D721Med (cell line): ENCODE measurements at regions not wholly inside any gene's neighbourhood (a gene's known extent, or its start where the extent isn't known, plus 50 kb on each side); places are given as distances from the start of the nearest gene placed in this dataset.
A peak's percentile ranks its signal among the peaks of the same experiment; 100 is the strongest.

ENCODE experiments used
- DNase-seq: peaks from one replicate; pipeline ENCODE4 v3.0.0; 2011; ENCODE audit warnings: low spot score; ENCODE audit not compliant: insufficient read length
- FAIRE-seq: peaks from 2 replicates; lab custom pipeline; 2011; peaks lifted over from hg19 to GRCh38; lab: Jason Lieb, UNC
- TF ChIP-seq, protein P1 (sequence below): IDR thresholded peaks from 2 replicates; pipeline ENCODE4 v1.5.1; 2012; ENCODE audit warnings: mild to moderate bottlenecking, control low read depth; ENCODE audit not compliant: insufficient read depth; ENCODE audit errors: missing control alignments

DNA sequence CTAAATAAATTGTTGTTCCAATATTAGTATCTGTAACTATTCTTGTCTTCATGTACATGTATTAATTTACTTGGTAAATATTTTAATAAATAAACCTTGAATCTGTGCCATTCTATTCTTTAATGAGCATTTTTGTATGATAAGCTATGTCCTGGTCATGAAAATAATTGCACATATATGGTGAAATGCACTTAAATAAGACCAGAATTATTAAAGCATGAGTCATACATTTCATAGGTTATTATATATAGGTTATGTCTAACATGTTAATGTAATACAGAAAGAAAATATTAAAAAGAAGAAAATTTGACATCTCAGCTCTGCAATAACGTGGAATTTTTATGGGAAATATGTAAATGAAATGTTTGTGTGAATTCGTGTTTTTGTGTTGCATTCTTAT lies 1168.1 kb downstream of the TAF11L14 start:
- TF ChIP-seq, protein P1, sequence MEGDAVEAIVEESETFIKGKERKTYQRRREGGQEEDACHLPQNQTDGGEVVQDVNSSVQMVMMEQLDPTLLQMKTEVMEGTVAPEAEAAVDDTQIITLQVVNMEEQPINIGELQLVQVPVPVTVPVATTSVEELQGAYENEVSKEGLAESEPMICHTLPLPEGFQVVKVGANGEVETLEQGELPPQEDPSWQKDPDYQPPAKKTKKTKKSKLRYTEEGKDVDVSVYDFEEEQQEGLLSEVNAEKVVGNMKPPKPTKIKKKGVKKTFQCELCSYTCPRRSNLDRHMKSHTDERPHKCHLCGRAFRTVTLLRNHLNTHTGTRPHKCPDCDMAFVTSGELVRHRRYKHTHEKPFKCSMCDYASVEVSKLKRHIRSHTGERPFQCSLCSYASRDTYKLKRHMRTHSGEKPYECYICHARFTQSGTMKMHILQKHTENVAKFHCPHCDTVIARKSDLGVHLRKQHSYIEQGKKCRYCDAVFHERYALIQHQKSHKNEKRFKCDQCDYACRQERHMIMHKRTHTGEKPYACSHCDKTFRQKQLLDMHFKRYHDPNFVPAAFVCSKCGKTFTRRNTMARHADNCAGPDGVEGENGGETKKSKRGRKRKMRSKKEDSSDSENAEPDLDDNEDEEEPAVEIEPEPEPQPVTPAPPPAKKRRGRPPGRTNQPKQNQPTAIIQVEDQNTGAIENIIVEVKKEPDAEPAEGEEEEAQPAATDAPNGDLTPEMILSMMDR = no peak
- FAIRE-seq (no peak), DNase-seq (no peak)

DNA sequence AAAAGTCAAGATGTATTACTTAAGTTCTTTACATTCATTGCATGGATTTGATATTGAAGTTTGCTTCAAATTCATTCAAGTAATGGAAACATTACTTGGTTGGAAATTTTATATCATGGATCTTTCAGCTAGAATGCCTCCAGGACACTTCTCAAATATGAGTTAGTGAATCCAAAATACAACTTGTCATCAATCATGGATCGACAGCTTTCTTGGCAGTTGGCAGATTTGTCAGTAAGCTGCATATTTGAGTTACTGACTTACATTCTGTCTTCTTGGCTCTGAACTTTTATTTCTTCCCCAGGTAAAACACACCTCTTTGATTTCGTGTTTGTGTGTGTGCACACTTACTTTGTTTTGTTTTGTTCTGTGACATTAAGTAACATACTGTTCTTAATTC lies 1171.1 kb downstream of the TAF11L14 start:
- TF ChIP-seq, protein P1 = no peak
- peak; percentile 21 for FAIRE-seq
- no peak for DNase-seq

DNA sequence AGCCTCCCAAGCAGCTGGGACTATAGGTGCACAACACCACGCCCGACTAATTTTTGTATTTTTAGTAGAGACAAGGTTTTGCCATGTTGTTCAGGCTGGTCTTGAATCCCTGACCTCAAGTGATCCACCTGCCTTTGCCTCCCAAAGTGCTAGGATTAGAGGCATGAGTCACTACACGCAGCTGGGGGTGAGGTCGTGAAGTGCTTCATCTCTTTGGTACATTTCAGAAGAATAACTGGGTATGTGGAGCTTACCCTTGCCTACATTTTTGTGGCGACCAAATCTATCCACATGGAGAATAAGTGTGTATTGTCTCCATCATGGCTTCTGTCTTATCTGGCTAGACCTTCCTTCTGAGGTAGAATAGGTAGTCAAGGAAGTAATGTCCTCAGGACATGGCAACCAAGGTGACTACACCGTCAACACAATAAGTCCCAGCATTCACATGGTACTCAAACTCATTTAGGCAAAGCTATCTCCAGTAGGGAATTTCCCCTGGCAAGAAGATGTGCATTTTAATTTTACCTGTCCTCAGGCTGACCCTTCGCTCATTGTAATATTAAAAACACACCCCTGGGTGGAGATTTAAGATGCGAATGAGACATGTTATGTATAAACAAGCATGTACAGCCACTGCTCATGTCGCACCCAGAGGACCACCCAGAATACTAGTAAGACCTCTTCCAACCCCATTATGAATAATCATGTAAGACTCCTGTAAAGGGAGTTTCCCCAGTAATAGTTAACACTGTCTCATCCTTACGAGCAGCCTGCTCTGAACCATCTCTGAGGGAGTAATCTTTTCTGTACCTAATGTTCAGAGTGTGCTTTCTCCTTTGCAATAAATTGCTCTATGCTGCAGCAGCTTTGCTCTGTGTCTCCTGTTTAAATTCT lies 1173.2 kb downstream of the TAF11L14 start:
- no peak for FAIRE-seq
- DNase-seq = no peak
- TF ChIP-seq, protein P1 = no peak

DNA sequence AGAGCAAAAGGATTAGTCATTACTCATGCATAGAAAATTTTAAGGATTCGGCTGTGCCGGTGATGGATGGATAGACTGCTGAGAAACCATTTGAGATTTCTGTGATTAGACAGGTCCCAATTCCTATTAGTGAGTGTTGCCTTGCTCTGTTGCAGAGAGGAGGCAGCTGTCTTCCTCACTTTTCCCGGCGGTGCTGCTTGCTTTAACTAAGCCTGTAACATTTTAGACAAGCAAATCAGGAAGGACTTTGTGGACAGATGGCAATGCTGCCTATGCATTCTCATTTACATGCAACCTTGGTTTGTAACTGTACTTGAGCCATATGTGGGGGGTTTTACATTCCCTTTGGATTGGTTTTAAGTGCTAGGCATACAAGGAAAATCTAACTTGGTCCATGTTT lies 1176.3 kb downstream of the CDH18 start:
- DNase-seq (no peak), FAIRE-seq (no peak)
- TF ChIP-seq, protein P1 = no peak

DNA sequence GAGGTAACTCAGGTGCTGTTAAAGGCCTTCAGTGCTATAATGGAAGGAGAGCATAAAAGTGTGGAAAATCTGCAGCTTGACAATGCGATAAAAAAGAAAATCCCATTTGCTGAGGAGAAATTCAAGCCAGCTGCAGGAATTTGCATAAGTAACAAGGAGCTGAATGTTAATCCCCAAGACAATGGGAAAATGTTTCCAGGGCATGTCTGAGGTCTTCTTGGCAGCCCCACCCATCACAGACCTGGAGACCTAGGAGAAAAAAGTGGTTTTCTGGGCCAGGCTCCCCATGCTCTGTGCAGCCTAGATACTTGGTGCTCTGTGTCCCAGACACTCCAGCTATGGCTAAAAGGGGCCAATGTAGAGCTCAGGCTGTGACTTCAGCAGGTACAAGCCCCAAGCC lies 1159.6 kb downstream of the CDH18 start:
- FAIRE-seq (no peak), DNase-seq (no peak)
- TF ChIP-seq, protein P1 = no peak

DNA sequence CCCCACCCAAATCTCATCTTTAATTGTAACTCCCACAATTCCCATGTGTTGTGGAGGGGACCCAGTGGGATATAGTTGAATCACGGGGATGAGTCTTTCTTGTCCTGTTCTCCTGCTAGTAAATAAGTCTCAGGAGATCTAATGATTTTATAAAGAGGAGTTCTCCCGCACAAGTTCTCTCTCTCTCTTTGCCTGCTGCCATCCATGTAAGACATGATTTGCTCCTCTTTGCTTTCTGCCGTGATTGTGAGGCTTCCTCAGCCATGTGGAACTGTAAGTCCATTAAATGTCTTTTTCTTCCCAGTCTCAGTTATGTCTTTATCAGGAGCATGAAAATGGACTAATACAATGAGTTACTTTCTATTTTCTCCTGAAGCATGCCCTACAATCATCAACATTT lies 1158.5 kb downstream of the CDH18 start:
- FAIRE-seq (no peak), DNase-seq (no peak)
- TF ChIP-seq, protein P1 = no peak

DNA sequence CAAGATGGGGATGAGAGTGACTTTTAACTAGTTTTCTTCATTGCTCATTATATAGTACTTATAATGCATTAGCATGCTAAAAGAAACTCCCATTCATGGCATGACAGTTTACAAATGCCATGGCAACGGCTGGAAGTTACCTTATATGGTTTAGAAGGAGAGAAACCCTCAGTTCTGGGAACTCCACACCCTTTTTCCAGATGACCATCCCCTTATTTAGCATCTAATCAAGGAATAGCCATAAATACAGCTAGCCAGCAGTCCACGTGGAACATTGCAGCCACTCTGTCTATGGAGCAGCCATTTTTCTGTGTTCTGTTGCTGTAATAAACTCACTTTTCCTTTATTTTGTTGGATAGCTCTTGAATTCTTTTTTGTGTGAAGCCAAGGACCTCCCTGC lies 1137.8 kb downstream of the CDH18 start:
- FAIRE-seq = no peak
- TF ChIP-seq, protein P1 = no peak
- DNase-seq = no peak
